Neural crest cell (in vitro differentiated cells): ENCODE measurements at regions not wholly inside any gene's neighbourhood (a gene's known extent, or its start where the extent isn't known, plus 50 kb on each side); places are given as distances from the start of the nearest gene placed in this dataset.

Experiments
- DNase-seq: peaks from one replicate; pipeline ENCODE4 v3.0.0; 2021; ENCODE audit warnings: low read depth, mixed read lengths, low spot score
- H3K27ac Mint-ChIP-seq: one replicate; pipeline ENCODE4 v1.8.0; 2021; ENCODE audit warnings: mild to moderate bottlenecking, mixed read lengths; ENCODE audit not compliant: unreplicated experiment
- H3K27me3 Mint-ChIP-seq: 2 replicates; pipeline ENCODE4 v1.8.0; 2021; ENCODE audit warnings: low read depth, mild to moderate bottlenecking, mixed read lengths
- H3K36me3 Mint-ChIP-seq: 2 replicates; pipeline ENCODE4 v1.8.0; 2021; ENCODE audit warnings: low read depth, mild to moderate bottlenecking, mixed read lengths
- H3K4me1 Mint-ChIP-seq: 2 replicates; pipeline ENCODE4 v1.8.0; 2021; ENCODE audit warnings: mixed read lengths
- H3K4me3 Mint-ChIP-seq: one replicate; pipeline ENCODE4 v1.8.0; 2021; ENCODE audit warnings: mild to moderate bottlenecking, mixed read lengths
- H3K9me3 Mint-ChIP-seq: 2 replicates; pipeline ENCODE4 v1.8.0; 2021; ENCODE audit warnings: mixed read lengths
- CTCF ChIP-seq: fragments of 200-600 bp; sonication (generic); conservative IDR thresholded peaks from 2 replicates; pipeline ENCODE4 v1.5.0; 2021; ENCODE audit warnings: antibody characterized with exemption, mild to moderate bottlenecking

GRCh38 chr2:144682248-144682647 lies 162.3 kb upstream of the ZEB2 start:
- no peaks in the 10 kb centered on the region for H3K36me3 Mint-ChIP-seq
- no peak overlapping the region for H3K27ac Mint-ChIP-seq
- no peak for TF ChIP-seq CTCF
- DNase-seq: no peak
- H3K9me3 Mint-ChIP-seq: no peaks in the 10 kb centered on the region
- no peaks in the 10 kb centered on the region for H3K27me3 Mint-ChIP-seq
- no peak overlapping the region for H3K4me3 Mint-ChIP-seq
- H3K4me1 Mint-ChIP-seq: peaks cover 6% of the 10 kb centered on the region

GRCh38 chr2:144681389-144681788 lies 161.5 kb upstream of the ZEB2 start:
- Mint-ChIP-seq H3K27me3 (no peaks in the 10 kb centered on the region), H3K36me3 (no peaks in the 10 kb centered on the region), H3K27ac (no peak overlapping the region), H3K9me3 (no peaks in the 10 kb centered on the region), H3K4me3 (no peak overlapping the region), H3K4me1 (peaks cover 6% of the 10 kb centered on the region)
- no peak for DNase-seq
- no peak for TF ChIP-seq CTCF

- H3K9me3 Mint-ChIP-seq: no peaks in the 10 kb centered on the region
- no peak for DNase-seq
- peaks cover 6% of the 10 kb centered on the region for H3K4me1 Mint-ChIP-seq
- H3K27ac Mint-ChIP-seq: no peak overlapping the region
- H3K36me3 Mint-ChIP-seq: no peaks in the 10 kb centered on the region
- TF ChIP-seq CTCF: no peak
- no peaks in the 10 kb centered on the region for H3K27me3 Mint-ChIP-seq
- no peak overlapping the region for H3K4me3 Mint-ChIP-seq
These were observed 160.0 kb upstream of the ZEB2 start for GRCh38 chr2:144679942-144680341.

GRCh38 chr2:144678736-144679135 lies 158.8 kb upstream of the ZEB2 start:
- no peak for DNase-seq
- no peaks in the 10 kb centered on the region for H3K9me3 Mint-ChIP-seq
- no peaks in the 10 kb centered on the region for H3K36me3 Mint-ChIP-seq
- no peak for TF ChIP-seq CTCF
- no peak overlapping the region for H3K27ac Mint-ChIP-seq
- no peak overlapping the region for H3K4me3 Mint-ChIP-seq
- H3K4me1 Mint-ChIP-seq: peaks cover 6% of the 10 kb centered on the region
- no peaks in the 10 kb centered on the region for H3K27me3 Mint-ChIP-seq

GRCh38 chr2:144675731-144676130 lies 155.8 kb upstream of the ZEB2 start:
- TF ChIP-seq CTCF: no peak
- Mint-ChIP-seq H3K4me3 (no peak overlapping the region), H3K9me3 (no peaks in the 10 kb centered on the region), H3K4me1 (no peaks in the 10 kb centered on the region), H3K27me3 (no peaks in the 10 kb centered on the region), H3K36me3 (no peaks in the 10 kb centered on the region), H3K27ac (no peak overlapping the region)
- no peak for DNase-seq

GRCh38 chr2:144675331-144675730 lies 155.4 kb upstream of the ZEB2 start:
- Mint-ChIP-seq H3K4me3 (no peak overlapping the region), H3K27me3 (no peaks in the 10 kb centered on the region), H3K4me1 (no peaks in the 10 kb centered on the region), H3K36me3 (no peaks in the 10 kb centered on the region), H3K27ac (no peak overlapping the region), H3K9me3 (no peaks in the 10 kb centered on the region)
- DNase-seq: no peak
- no peak for TF ChIP-seq CTCF
